Coronary artery (tissue), 2 donors: ENCODE measurements at regions not wholly inside any gene's neighbourhood (a gene's known extent, or its start where the extent isn't known, plus 50 kb on each side); places are given as distances from the start of the nearest gene placed in this dataset.

Source experiments
- DNase-seq: peaks from one replicate; pipeline ENCODE4 v3.0.0-alpha.2; 2017; ENCODE audit warnings: low spot score
- H3K27ac ChIP-seq, 2 donors: fragments of 200-600 bp; sonication (generic); one replicate each; pipeline ENCODE4 v1.5.1; 2016 to 2019
- H3K4me3 ChIP-seq: fragments of 200-600 bp; sonication (generic); 2 replicates; pipeline ENCODE4 v1.5.1; 2016; ENCODE audit warnings: mild to moderate bottlenecking, moderate library complexity
- TF ChIP-seq, protein P1 (sequence below): fragments of 200-600 bp; sonication (generic); IDR thresholded peaks from one replicate; pipeline ENCODE4 v1.5.1; 2019; ENCODE audit warnings: antibody characterized with exemption

DNA sequence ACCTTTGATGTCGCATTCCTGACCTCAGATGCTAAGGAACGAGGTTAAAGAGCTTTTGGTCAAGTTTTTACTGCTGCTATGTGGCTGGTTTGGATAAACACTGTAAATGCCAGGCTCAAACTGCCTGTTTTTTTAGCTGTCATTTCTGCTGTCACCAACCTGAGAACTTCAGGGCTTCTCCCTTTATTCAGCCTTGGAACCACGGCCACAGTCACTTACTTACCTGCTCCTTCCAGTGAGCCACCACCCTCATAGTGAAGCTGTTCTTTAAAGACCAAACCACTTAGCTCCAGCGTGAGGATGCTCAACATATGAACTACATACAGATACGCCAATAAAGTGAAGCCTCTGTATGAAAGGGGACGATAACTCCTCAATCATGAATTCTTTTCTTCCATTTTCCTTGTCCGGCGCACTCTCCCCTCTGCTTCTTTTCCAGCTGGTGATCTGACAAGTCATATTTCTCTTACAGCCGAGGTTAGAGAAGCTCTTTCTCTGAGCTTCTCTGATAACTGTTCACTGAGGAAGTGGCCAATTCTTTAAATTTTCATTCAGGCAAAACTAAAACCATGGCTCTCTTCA, 152.8 kb upstream of the ANK2 start:
- DNase-seq = no peak
- peak overlapping the region; percentile 22 for H3K4me3 ChIP-seq
- no peak overlapping the region for H3K27ac ChIP-seq
- TF ChIP-seq, protein P1, sequence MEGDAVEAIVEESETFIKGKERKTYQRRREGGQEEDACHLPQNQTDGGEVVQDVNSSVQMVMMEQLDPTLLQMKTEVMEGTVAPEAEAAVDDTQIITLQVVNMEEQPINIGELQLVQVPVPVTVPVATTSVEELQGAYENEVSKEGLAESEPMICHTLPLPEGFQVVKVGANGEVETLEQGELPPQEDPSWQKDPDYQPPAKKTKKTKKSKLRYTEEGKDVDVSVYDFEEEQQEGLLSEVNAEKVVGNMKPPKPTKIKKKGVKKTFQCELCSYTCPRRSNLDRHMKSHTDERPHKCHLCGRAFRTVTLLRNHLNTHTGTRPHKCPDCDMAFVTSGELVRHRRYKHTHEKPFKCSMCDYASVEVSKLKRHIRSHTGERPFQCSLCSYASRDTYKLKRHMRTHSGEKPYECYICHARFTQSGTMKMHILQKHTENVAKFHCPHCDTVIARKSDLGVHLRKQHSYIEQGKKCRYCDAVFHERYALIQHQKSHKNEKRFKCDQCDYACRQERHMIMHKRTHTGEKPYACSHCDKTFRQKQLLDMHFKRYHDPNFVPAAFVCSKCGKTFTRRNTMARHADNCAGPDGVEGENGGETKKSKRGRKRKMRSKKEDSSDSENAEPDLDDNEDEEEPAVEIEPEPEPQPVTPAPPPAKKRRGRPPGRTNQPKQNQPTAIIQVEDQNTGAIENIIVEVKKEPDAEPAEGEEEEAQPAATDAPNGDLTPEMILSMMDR = no peak

DNA sequence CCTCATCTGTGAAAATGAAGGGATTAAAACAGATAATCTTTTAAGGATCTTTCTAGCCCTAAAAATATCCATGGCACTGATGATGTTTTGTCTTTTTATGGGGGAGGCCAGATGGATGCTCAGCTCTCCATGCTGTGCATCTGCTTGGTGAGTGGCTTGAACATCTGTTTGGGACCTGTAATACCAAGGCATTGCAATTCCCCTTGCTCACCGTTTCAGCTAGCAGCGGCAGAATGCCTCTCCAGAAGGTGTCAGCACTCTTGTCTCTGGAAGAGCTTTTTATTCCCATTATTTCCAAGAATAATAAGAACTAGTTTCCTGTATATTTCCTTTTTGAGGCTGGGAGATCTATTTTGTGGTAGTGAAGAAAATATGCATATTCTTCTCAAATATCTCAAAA, 151.9 kb upstream of the ANK2 start:
- no peak for DNase-seq
- TF ChIP-seq, protein P1 = no peak
- Histone ChIP-seq H3K27ac (no peak overlapping the region), H3K4me3 (no peak overlapping the region)

DNA sequence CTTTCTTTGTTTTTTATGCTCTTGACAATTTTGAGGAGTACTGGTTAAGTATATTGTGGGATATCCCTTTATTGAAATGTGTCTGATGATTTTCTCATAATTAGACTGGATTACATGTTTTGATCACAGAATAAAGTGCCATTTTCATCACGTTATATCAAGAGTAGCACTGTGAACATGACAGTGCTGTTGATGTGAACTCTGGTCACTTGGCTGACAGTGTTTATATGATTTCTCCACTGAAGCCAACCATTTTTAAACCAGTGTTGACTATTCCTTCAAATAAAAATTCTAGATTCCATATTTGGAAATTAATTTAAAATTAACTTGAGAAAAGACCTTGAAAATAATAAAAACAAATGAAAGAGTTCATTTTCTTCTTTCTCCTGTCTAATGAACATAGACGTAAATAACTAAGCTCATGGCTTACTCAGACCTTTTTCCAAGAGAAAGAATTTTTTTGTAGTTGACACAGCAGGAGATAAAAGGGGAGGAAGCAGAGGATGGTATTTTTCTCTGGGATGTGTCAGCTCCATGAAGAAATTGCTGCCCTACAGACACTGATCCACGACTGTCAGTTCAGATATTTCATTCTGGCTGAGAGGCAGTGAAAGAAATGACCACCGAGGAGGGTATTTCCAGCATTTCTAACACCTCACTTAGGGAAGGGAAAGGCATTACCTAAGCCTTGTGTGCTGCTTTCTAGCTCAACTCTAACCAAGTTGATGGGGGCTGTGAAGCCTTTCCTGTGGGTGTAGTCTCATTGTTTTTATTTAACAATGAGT, 150.9 kb upstream of the ANK2 start:
- no peak overlapping the region for H3K27ac ChIP-seq
- no peak overlapping the region for H3K4me3 ChIP-seq
- TF ChIP-seq, protein P1 = no peak
- no peak for DNase-seq

DNA sequence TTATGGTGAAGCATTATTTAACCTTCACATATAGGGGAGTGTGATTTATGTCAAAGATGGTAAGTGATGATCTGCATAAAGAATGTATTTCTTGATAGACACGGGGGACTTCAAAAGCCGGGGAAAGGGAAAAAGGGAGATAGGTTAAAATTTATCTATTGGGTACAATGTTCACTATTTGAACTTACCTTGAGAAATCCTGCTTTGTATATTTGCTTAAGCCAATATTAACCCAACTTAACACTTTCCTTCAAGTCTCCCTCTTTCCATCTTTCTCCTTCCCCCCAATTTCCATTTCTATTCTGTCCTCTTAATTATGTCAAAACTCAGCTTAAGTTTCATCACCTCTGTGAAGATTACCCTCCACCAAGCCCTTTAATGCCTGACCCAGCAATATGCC, 149.0 kb upstream of the ANK2 start:
- no peak for DNase-seq
- no peak overlapping the region for H3K27ac ChIP-seq
- TF ChIP-seq, protein P1 = no peak
- H3K4me3 ChIP-seq = no peak overlapping the region

DNA sequence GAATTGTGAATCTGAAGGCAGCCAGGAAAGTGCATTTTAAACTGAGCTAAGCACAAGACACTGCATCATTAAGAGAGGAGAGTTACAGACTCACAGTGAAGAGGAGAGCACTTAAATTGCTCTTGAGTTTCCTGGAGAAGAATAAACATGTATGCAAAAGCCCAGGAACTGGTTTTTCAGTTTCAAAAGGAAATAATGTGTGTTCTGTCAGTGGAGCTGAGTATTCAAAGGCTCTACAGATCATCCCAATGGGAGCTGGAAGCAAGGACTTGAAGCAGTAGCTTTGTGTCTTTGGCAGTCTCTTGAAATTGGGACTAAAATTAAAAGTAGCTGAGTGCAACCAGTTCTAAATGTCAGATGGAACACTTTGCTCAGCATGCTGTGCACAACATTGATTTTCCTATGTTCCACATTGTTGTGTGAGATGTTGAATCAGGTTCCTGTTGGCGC, 147.5 kb upstream of the ANK2 start:
- TF ChIP-seq, protein P1 = no peak
- Histone ChIP-seq H3K27ac (no peak overlapping the region), H3K4me3 (no peak overlapping the region)
- no peak for DNase-seq

DNA sequence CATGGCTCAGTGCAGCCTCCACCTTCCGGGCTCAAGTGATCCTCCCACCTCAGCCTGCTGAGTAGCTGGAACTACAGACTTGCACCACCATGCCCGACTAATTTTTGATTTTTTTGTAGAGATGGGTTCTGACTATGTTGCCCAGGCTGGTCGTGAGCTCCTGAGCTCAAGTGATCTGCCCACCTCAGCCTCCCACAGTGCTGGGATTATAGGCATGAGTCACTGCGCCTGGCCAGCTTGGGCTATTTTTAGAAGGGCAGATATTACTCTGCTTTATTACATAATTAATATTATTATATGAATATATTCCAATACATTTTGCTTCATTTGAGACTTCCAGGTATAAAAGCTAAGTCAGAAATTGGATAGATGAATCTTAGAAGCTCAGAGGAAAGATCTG, 143.7 kb upstream of the ANK2 start:
- TF ChIP-seq, protein P1 = no peak
- Histone ChIP-seq H3K4me3 (no peak overlapping the region), H3K27ac (no peak overlapping the region)
- no peak for DNase-seq

DNA sequence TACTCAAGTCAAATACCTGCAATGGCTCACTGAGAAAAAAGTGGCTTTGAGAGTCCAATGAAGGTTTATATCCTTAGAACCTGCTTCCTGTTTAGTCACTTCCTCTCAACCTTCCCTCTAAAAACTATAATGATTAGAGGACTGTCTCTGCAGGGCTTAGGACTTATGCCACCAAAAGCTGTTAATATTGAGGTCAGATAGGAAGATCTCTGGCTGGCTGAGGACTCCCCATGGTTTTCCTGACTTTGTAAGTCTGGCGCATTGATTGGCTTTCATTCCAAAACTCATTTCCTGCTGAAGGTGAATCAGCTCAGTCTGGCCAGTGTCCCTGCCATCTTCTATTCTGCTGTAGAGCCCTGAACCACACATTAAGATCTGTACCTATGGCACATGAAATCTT, 140.9 kb upstream of the ANK2 start:
- TF ChIP-seq, protein P1 = no peak
- no peak overlapping the region for H3K4me3 ChIP-seq
- no peak for DNase-seq
- no peak overlapping the region for H3K27ac ChIP-seq
